GM19397 (cell line): ENCODE measurements at regions not wholly inside any gene's neighbourhood (a gene's known extent, or its start where the extent isn't known, plus 50 kb on each side); places are given as distances from the start of the nearest gene placed in this dataset.
A peak's percentile ranks its signal among the peaks of the same experiment; 100 is the strongest.
"Not testable (repeated sequence)": the region's sequence is repeated elsewhere in the genome, so short reads cannot be mapped to it uniquely, and the experiment has no call there.

Source experiments
- ATAC-seq: cut with Tn5 transposase; IDR thresholded peaks from one replicate; pipeline ENCODE4 v1.9.1; 2021; ENCODE audit warnings: mild to moderate bottlenecking, moderate library complexity; ENCODE audit not compliant: unreplicated experiment

- not testable (repeated sequence) for ATAC-seq
Measured at GRCh38 chr9:29188771-29189170, 1615.5 kb upstream of the C9orf72 start.

DNA sequence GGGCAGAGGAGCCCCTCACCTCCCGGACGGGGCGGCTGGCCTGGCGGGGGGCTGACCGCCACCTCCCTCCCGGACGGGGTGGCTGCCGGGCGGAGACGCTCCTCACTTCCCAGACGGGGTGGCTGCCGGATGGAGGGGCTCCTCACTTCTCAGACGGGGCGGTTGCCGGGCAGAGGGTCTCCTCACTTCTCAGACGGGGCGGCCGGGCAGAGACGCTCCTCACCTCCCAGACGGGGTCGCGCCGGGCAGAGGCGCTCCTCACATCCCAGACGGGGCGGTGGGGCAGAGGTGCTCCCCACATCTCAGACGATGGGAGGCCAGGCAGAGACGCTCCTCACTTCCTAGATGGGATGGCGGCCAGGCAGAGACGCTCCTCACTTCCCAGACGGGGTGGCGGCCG lies 1615.9 kb upstream of the C9orf72 start:
- ATAC-seq, result not testable (repeated sequence)

DNA sequence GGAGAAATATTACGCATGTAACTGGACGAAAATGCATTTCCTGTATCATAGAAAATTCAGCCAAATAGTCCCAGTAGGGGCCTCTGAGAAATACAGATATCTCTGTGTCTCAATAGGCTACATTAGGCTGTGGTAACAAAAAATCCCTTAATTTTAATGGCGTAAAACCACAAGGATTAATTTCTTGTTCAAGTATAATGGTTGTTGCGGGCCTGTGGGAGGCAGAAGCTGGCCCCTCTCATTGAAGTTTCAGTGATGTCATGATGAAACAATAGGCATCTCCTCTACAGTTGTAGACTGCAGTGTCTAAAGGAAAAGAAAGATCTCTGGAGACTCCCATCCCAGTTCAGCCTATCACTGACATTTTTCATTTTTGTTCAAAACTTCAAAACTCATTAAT lies 1625.6 kb upstream of the C9orf72 start:
- no peak for ATAC-seq

DNA sequence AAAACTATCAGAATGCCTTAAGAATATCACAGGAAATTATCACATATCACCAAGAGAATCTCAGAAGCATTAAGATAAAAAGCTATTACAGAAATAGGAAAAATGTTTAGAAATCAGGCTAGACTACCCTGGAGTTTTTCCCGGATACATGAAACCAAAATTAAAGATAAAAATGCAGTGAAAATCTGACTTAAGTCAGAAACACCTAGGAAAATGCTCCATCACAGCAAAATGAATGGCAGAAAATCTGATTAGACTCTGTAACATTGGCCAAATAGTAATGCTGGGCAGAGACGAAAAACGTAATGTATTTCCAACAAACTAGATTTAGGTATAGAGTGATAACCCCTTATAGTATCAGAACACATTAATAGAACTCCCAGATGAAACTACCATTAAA lies 1626.7 kb upstream of the C9orf72 start:
- no peak for ATAC-seq

- ATAC-seq, result no peak
Measured at GRCh38 chr9:29200650-29201049, 1627.4 kb upstream of the C9orf72 start.

DNA sequence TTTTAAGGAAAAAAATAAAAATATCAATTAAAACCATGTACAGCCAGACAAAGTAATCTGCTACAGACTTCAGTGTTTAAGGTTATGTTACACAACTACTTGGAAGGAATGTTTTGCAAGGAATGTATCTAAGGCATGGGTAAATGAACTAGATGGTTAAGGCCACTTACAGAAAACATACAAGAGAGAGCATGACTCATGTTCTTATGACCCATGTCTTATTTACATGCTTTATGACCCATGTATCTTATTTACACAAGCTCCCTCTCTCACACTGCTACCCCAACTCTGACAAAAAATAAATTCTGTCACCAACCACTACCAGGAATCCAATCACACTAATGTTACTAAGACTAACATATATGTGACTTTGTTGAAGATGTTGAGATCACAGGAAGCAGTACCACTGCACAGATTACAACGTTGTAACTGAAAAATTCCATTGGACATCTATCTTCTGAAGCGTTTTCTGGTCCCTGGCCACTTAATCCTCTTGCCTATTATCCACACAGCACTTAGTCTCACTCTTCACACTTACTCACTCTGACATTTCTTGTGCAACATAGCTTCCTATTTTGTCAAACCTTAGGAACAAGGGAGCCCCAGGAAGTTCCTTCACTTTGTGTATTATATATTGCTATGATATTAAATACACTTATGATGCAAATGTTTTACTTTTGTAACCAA lies 1630.1 kb upstream of the C9orf72 start:
- ATAC-seq, result no peak

DNA sequence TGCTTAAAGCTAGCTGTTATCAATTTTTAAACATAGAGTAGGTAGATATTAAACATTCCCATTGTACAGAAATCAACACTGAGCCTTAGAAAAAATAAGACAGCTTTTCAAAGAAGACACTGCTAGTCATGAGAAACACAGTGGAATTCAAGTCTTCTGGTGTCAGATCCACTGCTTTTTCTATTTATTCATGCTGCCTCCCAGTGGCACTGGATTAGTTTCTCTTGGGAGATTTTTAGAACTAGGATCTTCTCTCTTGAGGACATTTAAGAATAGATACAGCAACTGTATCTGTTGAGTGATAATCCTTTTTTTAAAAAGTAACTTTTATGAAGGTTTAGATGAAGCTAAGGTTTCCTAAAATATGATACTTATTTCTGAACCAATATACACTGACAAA lies 1635.4 kb upstream of the C9orf72 start:
- no peak for ATAC-seq

GRCh38 chr9:29209748-29210291 lies 1636.5 kb upstream of the C9orf72 start:
- no peak for ATAC-seq

GRCh38 chr9:29211003-29211579 lies 1637.8 kb upstream of the C9orf72 start:
- no peak for ATAC-seq

DNA sequence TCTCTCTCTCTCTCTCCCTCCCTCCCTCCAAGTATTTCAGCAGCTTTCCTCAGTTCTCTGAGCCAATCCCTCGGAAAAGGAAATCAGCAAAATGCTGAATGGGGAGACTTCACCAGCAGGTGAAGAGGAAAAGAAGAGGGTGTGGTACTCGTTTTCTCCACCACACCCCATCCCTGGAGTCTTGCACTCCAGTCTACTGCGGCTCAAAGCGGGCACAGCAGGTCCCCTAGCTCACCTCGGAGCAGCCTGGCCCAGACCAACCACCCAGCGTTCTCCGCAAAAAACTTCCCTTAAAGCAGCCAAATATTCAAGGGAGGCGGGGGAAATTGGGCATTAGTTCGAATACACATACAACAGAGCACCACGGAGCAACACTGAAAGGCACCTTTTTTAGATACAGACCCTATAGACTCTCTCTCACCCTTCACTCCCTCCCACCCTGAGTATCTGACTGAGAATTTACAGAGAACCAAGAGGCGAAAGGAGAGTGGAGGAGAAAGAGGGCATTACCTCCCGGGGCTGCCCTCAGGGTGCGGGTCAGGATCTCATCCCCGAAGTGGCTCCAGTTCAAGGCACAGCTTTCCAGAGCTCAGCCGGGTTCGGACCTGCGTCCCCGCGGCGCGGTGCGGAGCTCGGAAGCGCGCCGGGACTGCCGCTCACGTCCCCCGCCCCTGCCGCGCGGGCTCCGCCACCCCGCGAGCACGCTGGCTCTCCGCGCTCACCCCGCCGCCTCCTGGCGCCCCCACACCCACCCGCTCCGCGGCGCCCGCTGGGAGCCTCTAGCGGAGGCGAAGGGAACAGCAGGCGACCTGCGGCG lies 1638.5 kb upstream of the C9orf72 start:
- peak; percentile 90 for ATAC-seq

- ATAC-seq, result no peak
Measured at GRCh38 chr9:29212397-29213387, 1639.4 kb upstream of the C9orf72 start.

GRCh38 chr9:29213417-29214153 lies 1640.3 kb upstream of the C9orf72 start, which contains the start of gene LINGO2:
TSS of gene LINGO2 (minus strand) at chr9:29213601.
- ATAC-seq, result no peak

DNA sequence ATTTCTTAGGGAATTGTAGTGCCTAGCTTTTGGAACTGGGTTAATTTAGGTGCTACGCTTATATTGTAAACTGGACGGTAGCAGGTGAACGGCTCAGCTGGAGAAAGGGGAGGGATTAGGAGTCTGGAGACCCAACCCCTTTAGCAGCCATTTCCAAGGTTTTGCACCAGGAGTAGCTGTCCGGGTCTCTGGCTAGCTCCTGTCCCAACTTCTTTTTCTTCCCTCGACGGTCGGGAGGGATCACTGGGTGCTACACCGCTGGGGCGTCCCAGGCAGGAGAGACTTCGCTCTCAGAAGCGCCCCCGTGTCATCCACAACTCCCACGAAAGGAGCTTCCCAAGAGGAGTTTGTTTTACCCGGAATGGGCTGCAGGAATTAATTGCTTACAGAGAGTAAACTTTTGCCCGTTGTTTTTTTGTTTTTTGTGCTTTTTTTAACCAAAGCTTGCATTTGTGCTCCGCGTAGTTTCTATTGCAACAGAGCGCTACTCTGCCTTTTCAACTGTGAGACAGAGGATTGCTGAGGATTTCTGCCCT lies 1640.9 kb upstream of the C9orf72 start:
- no peak for ATAC-seq

DNA sequence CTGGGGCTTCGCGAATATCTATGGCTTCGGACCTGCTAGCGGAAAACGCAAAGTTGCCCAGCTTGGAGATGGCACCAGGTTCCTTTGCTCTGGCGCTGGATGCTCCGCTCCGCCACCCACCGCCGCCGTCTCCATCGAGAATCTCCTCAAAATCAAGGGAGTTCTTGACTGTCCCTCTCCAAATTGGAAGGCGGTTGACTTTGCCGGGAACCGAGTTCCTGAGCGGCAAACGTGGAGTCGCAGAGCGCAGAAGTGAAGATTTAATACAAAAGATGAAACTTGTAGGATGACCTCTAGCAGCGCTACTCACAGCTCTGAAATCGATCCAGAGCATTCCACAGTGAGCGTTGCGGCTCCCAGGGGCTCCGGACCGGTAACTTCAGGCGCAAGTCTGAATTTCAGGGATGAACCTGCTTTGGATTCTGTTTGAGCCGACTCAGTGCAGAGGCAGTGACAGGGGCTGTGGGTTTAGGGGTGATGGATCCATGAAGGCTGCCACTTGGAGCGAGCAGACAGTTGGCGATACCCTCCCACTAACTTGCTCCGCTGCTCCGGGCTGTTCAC lies 1641.5 kb upstream of the C9orf72 start:
- no peak for ATAC-seq

DNA sequence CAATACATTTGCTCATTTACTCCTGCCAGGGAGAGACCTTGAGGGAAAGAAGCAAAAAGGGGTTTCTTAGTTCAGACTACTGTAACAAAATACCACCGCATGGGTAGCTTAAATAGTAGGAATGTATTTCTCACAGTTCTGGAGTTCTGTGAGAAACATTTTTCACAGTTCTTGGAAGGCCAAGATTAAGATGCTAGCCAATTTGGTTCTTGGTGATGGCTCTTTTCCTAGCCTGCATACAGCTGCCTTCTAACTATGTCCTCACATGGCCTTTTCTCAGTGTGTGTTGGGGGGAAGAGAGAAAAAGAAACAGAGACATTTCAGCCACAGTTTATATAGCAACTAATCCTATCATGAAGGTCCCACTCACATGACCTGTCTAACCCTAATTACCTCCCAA lies 1644.7 kb upstream of the C9orf72 start:
- ATAC-seq, result no peak

DNA sequence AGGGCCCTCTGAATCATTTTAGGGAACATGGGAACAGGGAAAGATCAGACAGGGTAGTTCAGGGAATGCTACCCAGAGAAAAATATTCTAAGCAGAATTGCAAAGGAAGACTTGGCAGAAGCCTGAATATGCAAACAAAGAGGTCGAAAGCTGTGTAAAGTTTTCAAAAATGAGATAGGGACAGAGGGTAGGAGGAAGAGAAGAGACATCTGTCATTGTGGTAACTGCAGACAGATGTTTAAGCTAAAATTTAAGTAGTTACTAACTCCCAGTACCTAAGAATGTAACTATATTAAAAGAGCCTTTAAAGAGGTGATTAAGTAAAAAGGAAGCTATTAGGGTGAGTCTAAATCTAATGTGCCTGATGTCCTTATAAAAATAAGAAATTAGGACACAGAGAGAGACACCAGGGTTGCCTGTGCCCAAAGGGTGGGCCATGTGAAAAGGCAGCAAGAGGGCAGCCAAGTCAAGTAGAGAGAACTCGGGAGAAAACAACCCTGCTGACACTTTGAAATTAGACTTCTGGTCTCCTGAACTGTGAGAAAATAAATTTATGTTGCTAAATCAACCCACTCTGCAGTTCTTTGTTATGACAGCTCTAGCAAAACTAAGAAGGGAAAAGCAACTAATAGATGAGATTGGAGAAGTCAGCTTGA lies 1647.4 kb upstream of the C9orf72 start:
- ATAC-seq, result no peak

DNA sequence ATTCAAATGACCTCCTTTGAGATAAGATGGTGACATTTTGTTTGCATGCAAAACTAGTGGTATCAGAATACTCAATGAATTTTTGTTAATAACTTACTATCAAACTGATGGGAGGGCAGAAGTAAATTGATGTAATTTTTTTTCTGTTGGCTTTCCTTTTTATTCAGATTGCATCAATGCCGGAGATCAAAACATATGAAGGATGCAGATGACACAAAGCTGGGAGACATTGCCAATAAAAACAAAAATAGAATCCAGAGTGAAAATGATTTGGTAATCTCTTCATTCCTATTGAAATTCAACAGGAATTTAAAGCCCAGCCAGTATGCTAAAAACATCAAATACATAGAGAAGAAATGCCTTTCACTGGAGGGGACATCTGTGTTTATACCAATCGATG lies 1655.3 kb upstream of the C9orf72 start:
- no peak for ATAC-seq

DNA sequence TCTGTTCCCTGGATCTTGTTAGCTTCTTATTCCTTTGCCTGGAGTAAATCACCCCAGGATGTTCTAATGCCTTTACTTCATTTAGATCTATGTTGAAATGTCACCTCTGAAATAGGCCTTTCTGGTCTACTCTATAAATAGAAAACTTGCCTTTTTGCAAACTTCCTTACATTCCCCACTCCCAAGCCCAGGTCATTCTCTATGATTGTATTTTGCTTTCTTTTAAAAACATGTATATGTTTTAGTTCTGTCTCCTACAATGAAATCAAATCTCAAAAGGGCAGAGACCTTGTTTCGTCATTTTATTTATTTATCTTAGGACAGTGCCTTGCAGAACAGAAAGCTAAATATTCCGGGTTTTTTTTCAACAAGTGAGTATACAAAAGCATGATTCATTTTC lies 1657.7 kb upstream of the C9orf72 start:
- ATAC-seq, result no peak

GRCh38 chr9:29233193-29233592 lies 1659.9 kb upstream of the C9orf72 start:
- ATAC-seq, result no peak
